ENCODE measurements at regions not wholly inside any gene's neighbourhood (a gene's known extent, or its start where the extent isn't known, plus 50 kb on each side); places are given as distances from the start of the nearest gene placed in this dataset.

DNA sequence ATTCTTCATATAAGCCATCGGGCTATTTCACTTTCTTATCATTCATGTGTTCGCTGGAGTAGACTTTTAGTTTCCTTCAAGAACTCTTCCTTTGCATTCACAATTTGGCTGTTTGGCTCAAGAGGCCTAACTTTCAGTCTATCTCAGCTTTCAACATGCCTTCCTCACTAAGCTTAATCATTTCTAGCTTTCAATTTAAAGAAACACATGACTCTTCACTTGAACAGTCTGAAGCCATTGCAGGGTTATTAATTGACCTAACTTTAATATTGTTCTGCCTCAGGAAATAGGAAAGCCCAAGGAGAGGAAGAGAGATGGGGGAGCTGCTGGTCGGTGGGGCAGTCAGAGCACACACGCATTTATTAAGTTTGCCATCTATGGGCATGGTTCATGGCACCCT lies 158.1 kb downstream of the SUCLA2 start:
- TF ChIP-seq CTCF (IDR thresholded peaks at IDR 0.05) = no peak
- no peak for TF ChIP-seq POLR2A (IDR thresholded peaks at IDR 0.05)

All from heart left ventricle (tissue), 13 donors.